KMS-11 (cell line): ENCODE measurements at regions not wholly inside any gene's neighbourhood (a gene's known extent, or its start where the extent isn't known, plus 50 kb on each side); places are given as distances from the start of the nearest gene placed in this dataset.
A peak's percentile ranks its signal among the peaks of the same experiment; 100 is the strongest.

Source experiments
- H2AFZ ChIP-seq: fragments of 200-600 bp; sonication (generic); 2 replicates; pipeline ENCODE4 v1.6.1; 2016; ENCODE audit warnings: antibody characterized with exemption, mixed run types, low read depth
- H3K27ac ChIP-seq: fragments of 200-600 bp; sonication (generic); 2 replicates; pipeline ENCODE4 v1.6.1; 2016; ENCODE audit warnings: mild to moderate bottlenecking, mixed run types
- H3K27me3 ChIP-seq: fragments of 200-600 bp; sonication (generic); 2 replicates; pipeline ENCODE4 v1.6.1; 2017; ENCODE audit warnings: mild to moderate bottlenecking, low read depth, mixed run types, moderate library complexity; ENCODE audit not compliant: insufficient read depth
- H3K36me3 ChIP-seq: fragments of 200-600 bp; sonication (generic); 2 replicates; pipeline ENCODE4 v1.6.1; 2017; ENCODE audit warnings: mild to moderate bottlenecking, mixed run types; ENCODE audit not compliant: insufficient read depth
- H3K4me1 ChIP-seq: fragments of 200-600 bp; sonication (generic); 2 replicates; pipeline ENCODE4 v1.6.1; 2016; ENCODE audit warnings: mild to moderate bottlenecking, low read depth, mixed run types; ENCODE audit not compliant: poor library complexity, severe bottlenecking
- H3K4me2 ChIP-seq: fragments of 200-600 bp; sonication (generic); 2 replicates; pipeline ENCODE4 v1.7.0; 2016; ENCODE audit warnings: mild to moderate bottlenecking, mixed run types
- H3K4me3 ChIP-seq: fragments of 200-600 bp; sonication (generic); IDR thresholded peaks from 2 replicates; pipeline ENCODE4 v1.6.1; 2017; ENCODE audit warnings: low read depth, low read length, mixed read lengths; ENCODE audit not compliant: insufficient read depth
- H3K79me2 ChIP-seq: fragments of 200-600 bp; sonication (generic); 2 replicates; pipeline ENCODE4 v1.6.1; 2016; ENCODE audit warnings: low read depth, mixed run types; ENCODE audit not compliant: insufficient read depth
- H3K9ac ChIP-seq: fragments of 200-600 bp; sonication (generic); 2 replicates; pipeline ENCODE4 v1.6.1; 2016; ENCODE audit warnings: mild to moderate bottlenecking, mixed run types
- H4K20me1 ChIP-seq: fragments of 200-600 bp; sonication (generic); 2 replicates; pipeline ENCODE4 v1.6.1; 2016; ENCODE audit warnings: mild to moderate bottlenecking, mixed run types; ENCODE audit not compliant: insufficient read depth
- CTCF ChIP-seq: fragments of 200-600 bp; sonication (generic); conservative IDR thresholded peaks from 2 replicates; pipeline ENCODE4 v1.6.1; 2017; ENCODE audit warnings: low read depth, mild to moderate bottlenecking, antibody characterized with exemption, low read length, moderate library complexity, mixed read lengths

DNA sequence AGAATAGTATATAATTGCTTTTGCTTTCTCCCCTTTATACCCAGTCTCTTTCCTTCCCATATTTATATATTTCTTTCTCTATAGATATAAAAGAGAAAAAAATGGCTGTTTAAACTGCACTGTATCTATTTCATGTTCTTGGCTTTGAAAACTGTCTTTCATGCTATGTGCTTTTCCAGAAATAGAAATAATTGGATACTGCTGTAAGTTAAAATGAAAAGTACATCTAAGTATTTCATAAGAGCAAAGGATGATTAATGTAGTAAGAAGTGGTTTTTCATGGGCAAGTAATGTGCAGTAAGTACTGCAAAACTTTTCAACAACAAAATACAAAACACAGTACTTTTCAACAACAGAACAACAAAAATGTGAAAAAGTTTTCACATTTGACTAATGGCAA lies 237.9 kb downstream of the SNCA start:
- Histone ChIP-seq H3K4me1 (no peaks in the 10 kb centered on the region), H3K9ac (no peak overlapping the region), H3K4me3 (no peak overlapping the region), H3K79me2 (no peaks in the 10 kb centered on the region), H3K36me3 (no peaks in the 10 kb centered on the region), H3K27ac (no peak overlapping the region), H3K27me3 (no peaks in the 10 kb centered on the region), H2AFZ (no peak overlapping the region), H3K4me2 (no peak overlapping the region), H4K20me1 (no peaks in the 10 kb centered on the region)
- TF ChIP-seq CTCF, result no peak

DNA sequence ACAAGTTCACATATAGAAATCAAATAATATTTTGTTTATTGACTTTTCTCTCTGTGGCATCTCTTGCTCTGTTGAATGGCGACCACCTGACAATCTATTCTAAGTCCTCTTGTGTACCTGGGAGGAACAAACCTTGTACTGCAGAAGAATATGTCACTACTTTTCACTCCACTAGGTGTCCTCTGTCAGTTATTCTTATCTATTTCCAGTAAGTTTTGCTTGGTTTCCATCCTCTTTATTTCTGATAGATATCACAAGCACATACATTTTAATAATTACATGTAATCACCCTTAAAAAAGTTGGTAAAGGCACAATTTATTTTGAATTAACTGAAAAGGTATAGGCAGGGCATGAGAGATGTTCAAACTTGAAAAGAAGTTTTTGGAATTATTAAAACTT lies 238.4 kb downstream of the SNCA start:
- Histone ChIP-seq H3K4me2 (no peak overlapping the region), H3K4me1 (no peaks in the 10 kb centered on the region), H4K20me1 (no peaks in the 10 kb centered on the region), H3K4me3 (no peak overlapping the region), H2AFZ (no peak overlapping the region), H3K27ac (no peak overlapping the region), H3K36me3 (no peaks in the 10 kb centered on the region), H3K79me2 (no peaks in the 10 kb centered on the region), H3K27me3 (no peaks in the 10 kb centered on the region), H3K9ac (no peak overlapping the region)
- TF ChIP-seq CTCF, result peak; percentile 46; the same call in 1 of the 2 replicates

- Histone ChIP-seq H2AFZ (no peak overlapping the region), H3K27me3 (no peaks in the 10 kb centered on the region), H3K27ac (no peak overlapping the region), H3K36me3 (no peaks in the 10 kb centered on the region), H3K4me1 (no peaks in the 10 kb centered on the region), H3K79me2 (no peaks in the 10 kb centered on the region), H4K20me1 (no peaks in the 10 kb centered on the region), H3K9ac (no peak overlapping the region), H3K4me2 (no peak overlapping the region), H3K4me3 (no peak overlapping the region)
- TF ChIP-seq CTCF, result no peak
Measured at GRCh38 chr4:89595125-89595789, 241.7 kb downstream of the SNCA start.

GRCh38 chr4:89590128-89590527 lies 246.8 kb downstream of the SNCA start:
- no peak overlapping the region for H2AFZ ChIP-seq
- no peaks in the 10 kb centered on the region for H3K36me3 ChIP-seq
- H3K4me3 ChIP-seq, result no peak overlapping the region
- H3K4me2 ChIP-seq, result no peak overlapping the region
- H3K27ac ChIP-seq, result no peak overlapping the region
- H3K79me2 ChIP-seq, result no peaks in the 10 kb centered on the region
- TF ChIP-seq CTCF, result no peak
- no peaks in the 10 kb centered on the region for H3K27me3 ChIP-seq
- H3K9ac ChIP-seq, result no peak overlapping the region
- no peaks in the 10 kb centered on the region for H3K4me1 ChIP-seq
- H4K20me1 ChIP-seq, result no peaks in the 10 kb centered on the region
